ENCODE measurements at regions not wholly inside any gene's neighbourhood (a gene's known extent, or its start where the extent isn't known, plus 50 kb on each side); places are given as distances from the start of the nearest gene placed in this dataset.
"Not testable (repeated sequence)": the region's sequence is repeated elsewhere in the genome, so short reads cannot be mapped to it uniquely, and the experiment has no call there.

DNA sequence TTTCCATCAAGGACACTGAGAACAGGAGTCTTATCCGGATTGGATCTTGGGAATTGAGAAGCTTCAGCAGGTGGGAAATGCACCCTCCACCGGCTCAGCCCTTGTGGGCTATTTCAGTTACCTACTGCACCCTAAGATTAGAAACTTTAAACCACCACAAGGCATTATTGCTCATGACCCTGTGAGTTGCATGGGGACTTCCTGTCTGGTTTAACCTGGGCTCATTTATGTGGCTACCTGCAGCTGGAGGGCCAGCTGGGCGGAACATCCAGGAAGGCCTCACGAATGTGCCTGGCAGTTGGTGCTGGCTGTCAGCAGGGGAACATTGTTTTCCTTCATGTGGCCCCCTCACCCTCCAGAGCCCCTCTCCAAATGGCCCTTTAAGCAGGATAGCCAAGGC lies 164.1 kb downstream of the DEFB131A start:
- H3K36me3 ChIP-seq (ENCODE audit: control insufficient read depth, insufficient read depth, low read length), result no peaks in the 10 kb centered on the region
- no peak overlapping the region for H3K4me3 Mint-ChIP-seq (ENCODE audit: unreplicated experiment)
- H3K27ac Mint-ChIP-seq (ENCODE audit: unreplicated experiment), result no peak overlapping the region
- H3K4me3 ChIP-seq (ENCODE audit: low read depth, low read length), result no peak overlapping the region
- H3K36me3 Mint-ChIP-seq (ENCODE audit: insufficient read depth, unreplicated experiment), result peaks cover 15% of the 10 kb centered on the region
- H3K27me3 Mint-ChIP-seq (ENCODE audit: insufficient read depth, unreplicated experiment), result no peaks in the 10 kb centered on the region
- BruUV-seq (replicated peaks), result no TSS peak
- POLR2A ChIA-PET, result no interaction called here
- intact Hi-C loops (cut with micrococcal nuclease; ENCODE audit: unreplicated experiment), result no loop called here
- peaks cover 7% of the 10 kb centered on the region for H3K4me1 Mint-ChIP-seq (ENCODE audit: low read depth, unreplicated experiment)
- no peaks in the 10 kb centered on the region for H3K9me3 ChIP-seq
- no peak for DNase-seq
- CTCF ChIA-PET, result no interaction called here
- H3K4me1 ChIP-seq, result no peaks in the 10 kb centered on the region
- H3K9me3 Mint-ChIP-seq (ENCODE audit: unreplicated experiment), result no peaks in the 10 kb centered on the region
- TF ChIP-seq, protein P1, sequence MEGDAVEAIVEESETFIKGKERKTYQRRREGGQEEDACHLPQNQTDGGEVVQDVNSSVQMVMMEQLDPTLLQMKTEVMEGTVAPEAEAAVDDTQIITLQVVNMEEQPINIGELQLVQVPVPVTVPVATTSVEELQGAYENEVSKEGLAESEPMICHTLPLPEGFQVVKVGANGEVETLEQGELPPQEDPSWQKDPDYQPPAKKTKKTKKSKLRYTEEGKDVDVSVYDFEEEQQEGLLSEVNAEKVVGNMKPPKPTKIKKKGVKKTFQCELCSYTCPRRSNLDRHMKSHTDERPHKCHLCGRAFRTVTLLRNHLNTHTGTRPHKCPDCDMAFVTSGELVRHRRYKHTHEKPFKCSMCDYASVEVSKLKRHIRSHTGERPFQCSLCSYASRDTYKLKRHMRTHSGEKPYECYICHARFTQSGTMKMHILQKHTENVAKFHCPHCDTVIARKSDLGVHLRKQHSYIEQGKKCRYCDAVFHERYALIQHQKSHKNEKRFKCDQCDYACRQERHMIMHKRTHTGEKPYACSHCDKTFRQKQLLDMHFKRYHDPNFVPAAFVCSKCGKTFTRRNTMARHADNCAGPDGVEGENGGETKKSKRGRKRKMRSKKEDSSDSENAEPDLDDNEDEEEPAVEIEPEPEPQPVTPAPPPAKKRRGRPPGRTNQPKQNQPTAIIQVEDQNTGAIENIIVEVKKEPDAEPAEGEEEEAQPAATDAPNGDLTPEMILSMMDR (IDR thresholded peaks at IDR 0.05; ENCODE audit: insufficient read depth in 1 of 2, low read depth in 1 of 2, low read length in 1 of 2, severe bottlenecking in 1 of 2, unreplicated experiment in 1 of 2), result no peak
- H3K27me3 ChIP-seq (replicated peaks; ENCODE audit: control insufficient read depth, insufficient read depth, low read length), result no peaks in the 10 kb centered on the region

DNA sequence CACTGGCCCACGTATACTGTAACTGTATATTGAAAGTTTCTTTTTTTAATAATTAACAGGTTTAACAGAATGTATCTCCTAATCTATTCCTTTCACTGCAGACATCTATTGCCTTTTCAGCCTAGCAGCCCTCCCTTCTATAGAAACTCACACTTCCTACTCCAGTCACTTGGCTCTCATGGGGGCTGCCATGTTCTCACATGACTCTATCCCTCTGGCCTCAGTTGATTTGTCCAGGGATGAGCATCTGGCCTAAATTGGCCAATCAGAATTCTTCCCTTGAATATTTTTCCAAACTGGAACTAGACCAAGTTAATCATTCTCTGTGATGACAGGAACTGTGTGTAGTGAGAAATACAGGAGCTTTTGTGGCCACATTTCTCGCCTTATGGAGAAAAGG lies 166.1 kb downstream of the DEFB131A start:
- H3K4me1 ChIP-seq; H3K9me3 ChIP-seq; H3K27ac Mint-ChIP-seq (ENCODE audit: unreplicated experiment); H3K9me3 Mint-ChIP-seq (ENCODE audit: unreplicated experiment); H3K4me3 Mint-ChIP-seq (ENCODE audit: unreplicated experiment); H3K27me3 Mint-ChIP-seq (ENCODE audit: insufficient read depth, unreplicated experiment); CTCF ChIA-PET; H3K4me3 ChIP-seq (ENCODE audit: low read depth, low read length); DNase-seq; H3K27me3 ChIP-seq (replicated peaks; ENCODE audit: control insufficient read depth, insufficient read depth, low read length); POLR2A ChIA-PET; H3K4me1 Mint-ChIP-seq (ENCODE audit: low read depth, unreplicated experiment); H3K36me3 ChIP-seq (ENCODE audit: control insufficient read depth, insufficient read depth, low read length); intact Hi-C loops (cut with micrococcal nuclease; ENCODE audit: unreplicated experiment); BruUV-seq (replicated peaks): not testable (repeated sequence)
- peaks cover 15% of the 10 kb centered on the region for H3K36me3 Mint-ChIP-seq (ENCODE audit: insufficient read depth, unreplicated experiment)

DNA sequence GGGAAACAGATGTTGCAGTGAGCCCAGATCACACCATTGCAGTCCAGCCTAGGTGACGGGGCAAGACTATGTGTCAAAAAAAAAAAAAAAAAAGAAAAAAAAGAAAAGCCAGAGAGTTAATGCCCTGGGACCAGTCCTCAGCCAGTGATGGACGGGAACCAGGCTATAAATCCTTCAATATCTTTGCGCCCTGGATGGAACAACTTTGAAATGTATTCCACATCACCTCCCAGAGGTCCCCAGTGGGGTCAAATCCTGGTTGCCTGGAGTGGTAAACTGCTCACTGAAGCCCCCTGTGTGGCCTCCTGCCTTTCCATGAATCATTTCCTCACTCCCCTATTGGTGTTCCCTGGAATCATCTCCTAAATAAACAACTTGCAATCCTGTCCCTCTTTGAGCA lies 166.9 kb downstream of the DEFB131A start:
- no peak for DNase-seq
- no peak overlapping the region for H3K4me3 Mint-ChIP-seq (ENCODE audit: unreplicated experiment)
- no peaks in the 10 kb centered on the region for H3K36me3 ChIP-seq (ENCODE audit: control insufficient read depth, insufficient read depth, low read length)
- ChIA-PET POLR2A (no interaction called here), CTCF (no interaction called here)
- H3K4me1 Mint-ChIP-seq (ENCODE audit: low read depth, unreplicated experiment), result peaks cover 7% of the 10 kb centered on the region
- intact Hi-C loops (cut with micrococcal nuclease; ENCODE audit: unreplicated experiment), result no loop called here
- no peaks in the 10 kb centered on the region for H3K4me1 ChIP-seq
- no peak overlapping the region for H3K27ac Mint-ChIP-seq (ENCODE audit: unreplicated experiment)
- H3K9me3 ChIP-seq, result no peaks in the 10 kb centered on the region
- peaks cover 15% of the 10 kb centered on the region for H3K36me3 Mint-ChIP-seq (ENCODE audit: insufficient read depth, unreplicated experiment)
- H3K27me3 ChIP-seq (replicated peaks; ENCODE audit: control insufficient read depth, insufficient read depth, low read length), result no peaks in the 10 kb centered on the region
- no TSS peak for BruUV-seq (replicated peaks)
- TF ChIP-seq, protein P1 (IDR thresholded peaks at IDR 0.05; ENCODE audit: insufficient read depth in 1 of 2, low read depth in 1 of 2, low read length in 1 of 2, severe bottlenecking in 1 of 2, unreplicated experiment in 1 of 2), result no peak
- no peaks in the 10 kb centered on the region for H3K9me3 Mint-ChIP-seq (ENCODE audit: unreplicated experiment)
- no peak overlapping the region for H3K4me3 ChIP-seq (ENCODE audit: low read depth, low read length)
- H3K27me3 Mint-ChIP-seq (ENCODE audit: insufficient read depth, unreplicated experiment), result no peaks in the 10 kb centered on the region

DNA sequence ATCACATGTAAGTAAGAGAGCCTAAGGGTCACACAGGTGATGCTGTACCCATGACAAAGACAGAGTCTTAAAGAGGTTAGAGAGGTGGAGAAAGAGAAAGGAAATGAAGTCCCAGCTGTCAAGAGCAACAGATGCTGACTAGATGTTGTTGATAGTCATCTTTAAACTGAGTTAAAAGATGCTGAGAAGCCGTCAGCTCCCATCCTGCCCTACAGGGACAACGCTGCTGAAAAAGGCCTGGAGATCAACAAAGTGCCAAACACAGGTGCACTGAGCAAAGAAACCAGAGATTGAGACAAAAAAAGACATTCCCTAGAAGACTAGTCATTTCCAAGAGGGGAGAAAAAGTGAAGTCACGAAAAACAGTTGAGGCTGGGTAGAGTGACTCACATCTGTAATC lies 145.0 kb upstream of the DRD5 start:
- H3K27me3 ChIP-seq (replicated peaks; ENCODE audit: control insufficient read depth, insufficient read depth, low read length); H3K36me3 Mint-ChIP-seq (ENCODE audit: insufficient read depth, unreplicated experiment); H3K4me1 Mint-ChIP-seq (ENCODE audit: low read depth, unreplicated experiment); H3K27ac Mint-ChIP-seq (ENCODE audit: unreplicated experiment); BruUV-seq (replicated peaks); H3K9me3 ChIP-seq; DNase-seq; POLR2A ChIA-PET; H3K9me3 Mint-ChIP-seq (ENCODE audit: unreplicated experiment); H3K4me3 Mint-ChIP-seq (ENCODE audit: unreplicated experiment); H3K27me3 Mint-ChIP-seq (ENCODE audit: insufficient read depth, unreplicated experiment); H3K4me1 ChIP-seq; intact Hi-C loops (cut with micrococcal nuclease; ENCODE audit: unreplicated experiment); CTCF ChIA-PET; H3K36me3 ChIP-seq (ENCODE audit: control insufficient read depth, insufficient read depth, low read length); H3K4me3 ChIP-seq (ENCODE audit: low read depth, low read length): not testable (repeated sequence)

Measured in Caco-2 (cell line).